ENCODE measurements at regions not wholly inside any gene's neighbourhood (a gene's known extent, or its start where the extent isn't known, plus 50 kb on each side); places are given as distances from the start of the nearest gene placed in this dataset.
"Not testable (repeated sequence)": the region's sequence is repeated elsewhere in the genome, so short reads cannot be mapped to it uniquely, and the experiment has no call there.

- not testable (repeated sequence) for H3K27ac ChIP-seq (ENCODE audit: insufficient read depth, low read length, poor library complexity, severe bottlenecking); H3K4me1 ChIP-seq (ENCODE audit: control insufficient read depth, insufficient read depth, low read length, poor library complexity, severe bottlenecking); DNase-seq; H3K4me3 ChIP-seq (ENCODE audit: low read depth, low read length); H3K27ac Mint-ChIP-seq; H3K4me1 Mint-ChIP-seq; H3K9me3 ChIP-seq (ENCODE audit: control insufficient read depth in 2 of 2, low read length in 2 of 2); H3K27me3 Mint-ChIP-seq; ATAC-seq (ENCODE audit: low read depth in 2 of 2); H3K4me3 Mint-ChIP-seq; H3K36me3 Mint-ChIP-seq; H3K27me3 ChIP-seq (ENCODE audit: control insufficient read depth, insufficient read depth, low read length); H3K36me3 ChIP-seq (ENCODE audit: control insufficient read depth, insufficient read depth, low read length)
- H3K9me3 Mint-ChIP-seq = peaks cover 0 to 13% (median 3%) of the 10 kb centered on the region in 7 donors
Measured at GRCh38 chr2:57232341-57232740, 814.3 kb upstream of the VRK2 start.

- H3K27ac ChIP-seq (ENCODE audit: insufficient read depth, low read length, poor library complexity, severe bottlenecking); H3K36me3 ChIP-seq (ENCODE audit: control insufficient read depth, insufficient read depth, low read length); H3K27me3 ChIP-seq (ENCODE audit: control insufficient read depth, insufficient read depth, low read length); ATAC-seq (ENCODE audit: low read depth in 2 of 2); H3K27me3 Mint-ChIP-seq; H3K4me1 ChIP-seq (ENCODE audit: control insufficient read depth, insufficient read depth, low read length, poor library complexity, severe bottlenecking); H3K4me3 Mint-ChIP-seq; H3K4me3 ChIP-seq (ENCODE audit: low read depth, low read length); H3K27ac Mint-ChIP-seq; H3K36me3 Mint-ChIP-seq; DNase-seq; H3K4me1 Mint-ChIP-seq: not testable (repeated sequence)
- H3K9me3 ChIP-seq (ENCODE audit: control insufficient read depth in 2 of 2, low read length in 2 of 2) = peaks cover 0 to 15% of the 10 kb centered on the region in 2 experiments
- H3K9me3 Mint-ChIP-seq = peaks cover 0 to 53% (median 10%) of the 10 kb centered on the region in 7 donors
Measured at GRCh38 chr2:57251495-57251894, 795.1 kb upstream of the VRK2 start.

- not testable (repeated sequence) for H3K4me3 ChIP-seq (ENCODE audit: low read depth, low read length); ATAC-seq (ENCODE audit: low read depth in 2 of 2); H3K4me3 Mint-ChIP-seq; DNase-seq; H3K27me3 ChIP-seq (ENCODE audit: control insufficient read depth, insufficient read depth, low read length); H3K27ac ChIP-seq (ENCODE audit: insufficient read depth, low read length, poor library complexity, severe bottlenecking); H3K36me3 ChIP-seq (ENCODE audit: control insufficient read depth, insufficient read depth, low read length); H3K27ac Mint-ChIP-seq; H3K9me3 ChIP-seq (ENCODE audit: control insufficient read depth in 2 of 2, low read length in 2 of 2); H3K4me1 Mint-ChIP-seq; H3K4me1 ChIP-seq (ENCODE audit: control insufficient read depth, insufficient read depth, low read length, poor library complexity, severe bottlenecking); H3K36me3 Mint-ChIP-seq; H3K27me3 Mint-ChIP-seq
- H3K9me3 Mint-ChIP-seq = peaks cover 0 to 33% (median 12%) of the 10 kb centered on the region in 7 donors
Measured at GRCh38 chr2:57276408-57276807, 770.2 kb upstream of the VRK2 start.

GRCh38 chr2:57278451-57278850 is 768.2 kb upstream of the VRK2 start:
- ATAC-seq (ENCODE audit: low read depth in 2 of 2) = no peak
- peaks cover 0 to 31% (median 13%) of the 10 kb centered on the region in 7 donors for H3K9me3 Mint-ChIP-seq

GRCh38 chr2:57291209-57291608 is 755.4 kb upstream of the VRK2 start:
- H3K27me3 ChIP-seq (ENCODE audit: control insufficient read depth, insufficient read depth, low read length) = no peaks in the 10 kb centered on the region
- H3K4me1 Mint-ChIP-seq = no peaks in the 10 kb centered on the region
- H3K36me3 ChIP-seq (ENCODE audit: control insufficient read depth, insufficient read depth, low read length) = no peaks in the 10 kb centered on the region
- H3K27ac ChIP-seq (ENCODE audit: insufficient read depth, low read length, poor library complexity, severe bottlenecking) = no peak overlapping the region
- H3K4me1 ChIP-seq (ENCODE audit: control insufficient read depth, insufficient read depth, low read length, poor library complexity, severe bottlenecking) = no peaks in the 10 kb centered on the region
- DNase-seq (no peak), ATAC-seq (ENCODE audit: low read depth in 2 of 2) (no peak)
- H3K4me3 Mint-ChIP-seq = no peak overlapping the region
- H3K4me3 ChIP-seq (ENCODE audit: low read depth, low read length) = no peak overlapping the region
- peaks cover 0 to 17% (median 5%) of the 10 kb centered on the region in 7 donors for H3K9me3 Mint-ChIP-seq
- no peak overlapping the region for H3K27ac Mint-ChIP-seq
- H3K9me3 ChIP-seq (ENCODE audit: control insufficient read depth in 2 of 2, low read length in 2 of 2) = no peaks in the 10 kb centered on the region
- H3K27me3 Mint-ChIP-seq = no peaks in the 10 kb centered on the region
- no peaks in the 10 kb centered on the region for H3K36me3 Mint-ChIP-seq

More at GRCh38 chr2:57278451-57278850, 768.2 kb upstream of the VRK2 start:
- no peaks in the 10 kb centered on the region for H3K27me3 Mint-ChIP-seq
- peaks cover 2 to 10% of the 10 kb centered on the region in 2 experiments for H3K9me3 ChIP-seq (ENCODE audit: control insufficient read depth in 2 of 2, low read length in 2 of 2)
- H3K27ac ChIP-seq (ENCODE audit: insufficient read depth, low read length, poor library complexity, severe bottlenecking) = no peak overlapping the region
- no peaks in the 10 kb centered on the region for H3K4me1 ChIP-seq (ENCODE audit: control insufficient read depth, insufficient read depth, low read length, poor library complexity, severe bottlenecking)
- H3K27me3 ChIP-seq (ENCODE audit: control insufficient read depth, insufficient read depth, low read length) = no peaks in the 10 kb centered on the region
- H3K36me3 Mint-ChIP-seq = peaks cover 3% of the 10 kb centered on the region
- H3K27ac Mint-ChIP-seq = no peak overlapping the region
- H3K4me1 Mint-ChIP-seq = no peaks in the 10 kb centered on the region
- H3K36me3 ChIP-seq (ENCODE audit: control insufficient read depth, insufficient read depth, low read length) = no peaks in the 10 kb centered on the region
- H3K4me3 ChIP-seq (ENCODE audit: low read depth, low read length) = no peak overlapping the region
- H3K4me3 Mint-ChIP-seq = no peak overlapping the region
- DNase-seq = no peak

- Histone ChIP-seq H3K36me3 (ENCODE audit: control insufficient read depth, insufficient read depth, low read length) (no peaks in the 10 kb centered on the region), H3K4me1 (ENCODE audit: control insufficient read depth, insufficient read depth, low read length, poor library complexity, severe bottlenecking) (no peaks in the 10 kb centered on the region), H3K27ac (ENCODE audit: insufficient read depth, low read length, poor library complexity, severe bottlenecking) (no peak overlapping the region), H3K9me3 (ENCODE audit: control insufficient read depth in 2 of 2, low read length in 2 of 2) (no peaks in the 10 kb centered on the region), H3K27me3 (ENCODE audit: control insufficient read depth, insufficient read depth, low read length) (no peaks in the 10 kb centered on the region), H3K4me3 (ENCODE audit: low read depth, low read length) (no peak overlapping the region)
- Mint-ChIP-seq H3K36me3 (no peaks in the 10 kb centered on the region), H3K27me3 (no peaks in the 10 kb centered on the region), H3K4me1 (no peaks in the 10 kb centered on the region), H3K4me3 (no peak overlapping the region), H3K27ac (no peak overlapping the region), H3K9me3 (peaks cover 0 to 12% (median 5%) of the 10 kb centered on the region in 7 donors)
- ATAC-seq (ENCODE audit: low read depth in 2 of 2) (no peak), DNase-seq (no peak)
Measured at GRCh38 chr2:57296795-57297517, 749.6 kb upstream of the VRK2 start.

GRCh38 chr2:57313678-57314077 is 732.9 kb upstream of the VRK2 start:
- Histone ChIP-seq H3K36me3 (ENCODE audit: control insufficient read depth, insufficient read depth, low read length) (no peaks in the 10 kb centered on the region), H3K9me3 (ENCODE audit: control insufficient read depth in 2 of 2, low read length in 2 of 2) (peaks cover 0 to 4% of the 10 kb centered on the region in 2 experiments), H3K4me1 (ENCODE audit: control insufficient read depth, insufficient read depth, low read length, poor library complexity, severe bottlenecking) (no peaks in the 10 kb centered on the region), H3K27me3 (ENCODE audit: control insufficient read depth, insufficient read depth, low read length) (no peaks in the 10 kb centered on the region), H3K27ac (ENCODE audit: insufficient read depth, low read length, poor library complexity, severe bottlenecking) (no peak overlapping the region), H3K4me3 (ENCODE audit: low read depth, low read length) (no peak overlapping the region)
- H3K27me3 Mint-ChIP-seq = no peaks in the 10 kb centered on the region
- ATAC-seq (ENCODE audit: low read depth in 2 of 2) (no peak), DNase-seq (no peak)
- H3K36me3 Mint-ChIP-seq = no peaks in the 10 kb centered on the region
- no peaks in the 10 kb centered on the region for H3K4me1 Mint-ChIP-seq
- no peak overlapping the region for H3K4me3 Mint-ChIP-seq
- H3K27ac Mint-ChIP-seq = no peak overlapping the region
- peaks cover 1 to 25% (median 6%) of the 10 kb centered on the region in 7 donors for H3K9me3 Mint-ChIP-seq

GRCh38 chr2:57314682-57315081 is 731.9 kb upstream of the VRK2 start:
- Histone ChIP-seq H3K9me3 (ENCODE audit: control insufficient read depth in 2 of 2, low read length in 2 of 2) (peaks cover 0 to 4% of the 10 kb centered on the region in 2 experiments), H3K4me3 (ENCODE audit: low read depth, low read length) (no peak overlapping the region), H3K27ac (ENCODE audit: insufficient read depth, low read length, poor library complexity, severe bottlenecking) (no peak overlapping the region), H3K36me3 (ENCODE audit: control insufficient read depth, insufficient read depth, low read length) (no peaks in the 10 kb centered on the region), H3K27me3 (ENCODE audit: control insufficient read depth, insufficient read depth, low read length) (no peaks in the 10 kb centered on the region), H3K4me1 (ENCODE audit: control insufficient read depth, insufficient read depth, low read length, poor library complexity, severe bottlenecking) (no peaks in the 10 kb centered on the region)
- Mint-ChIP-seq H3K36me3 (no peaks in the 10 kb centered on the region), H3K27ac (no peak overlapping the region), H3K4me3 (no peak overlapping the region), H3K27me3 (no peaks in the 10 kb centered on the region), H3K4me1 (no peaks in the 10 kb centered on the region), H3K9me3 (peaks cover 1 to 25% (median 8%) of the 10 kb centered on the region in 7 donors)
- no peak for ATAC-seq (ENCODE audit: low read depth in 2 of 2)
- DNase-seq = no peak

Measured in CD4-positive, CD25-positive, alpha-beta regulatory T cell (primary cell).